K562 (cell line): ENCODE measurements at regions not wholly inside any gene's neighbourhood (a gene's known extent, or its start where the extent isn't known, plus 50 kb on each side); places are given as distances from the start of the nearest gene placed in this dataset.
"Not testable (repeated sequence)": the region's sequence is repeated elsewhere in the genome, so short reads cannot be mapped to it uniquely, and the experiment has no call there.

Experiments used
- GATAD2B ChIP-seq: fragments of 450-650 bp; IDR thresholded peaks from 2 replicates; pipeline ENCODE4 v1.6.1; 2017; ENCODE audit warnings: mild to moderate bottlenecking, borderline replicate concordance
- TAF1 ChIP-seq: IDR thresholded peaks from 2 replicates; pipeline ENCODE4 v1.6.1; 2011; ENCODE audit warnings: mild to moderate bottlenecking, low read length, moderate library complexity; ENCODE audit not compliant: insufficient read depth, control insufficient read depth, severe bottlenecking; ENCODE audit errors: extremely low read depth

GRCh38 chr9:65413371-65413770, 128.4 kb upstream of the FOXD4L5 start:
- not testable (repeated sequence) for TF ChIP-seq TAF1, GATAD2B
